ENCODE measurements at regions not wholly inside any gene's neighbourhood (a gene's known extent, or its start where the extent isn't known, plus 50 kb on each side); places are given as distances from the start of the nearest gene placed in this dataset.

DNA sequence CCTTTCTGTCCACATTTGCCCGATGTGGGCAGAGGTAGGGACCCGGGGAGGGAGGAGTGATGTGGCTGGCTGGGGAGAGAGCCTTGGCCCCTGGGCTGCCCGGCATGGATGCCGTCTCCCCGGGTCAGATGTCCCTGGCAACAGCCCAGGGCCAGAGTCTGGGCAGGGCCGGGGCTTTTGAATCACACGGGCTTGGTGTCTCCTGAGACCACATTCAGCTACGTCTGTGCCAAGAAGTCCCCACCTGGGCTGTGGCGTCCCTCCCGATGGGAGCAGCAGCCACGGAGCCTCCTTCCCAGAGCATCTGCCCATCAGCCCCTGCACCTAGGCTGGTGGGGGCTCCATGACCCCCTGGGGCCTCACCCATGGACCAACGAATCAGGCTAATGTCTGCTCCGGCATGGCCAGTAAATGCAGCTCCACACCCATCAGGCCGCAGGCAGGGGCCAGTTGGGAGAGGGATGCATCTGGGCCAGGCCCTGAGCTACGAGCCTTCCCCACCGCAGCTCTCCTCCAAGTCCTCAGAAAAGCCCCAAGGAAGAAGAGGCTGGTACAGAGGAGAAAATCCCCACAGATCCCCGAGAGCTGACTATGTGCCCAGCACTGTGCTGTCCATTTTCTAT lies 109.4 kb downstream of the RFLNA start:
- Histone ChIP-seq H3K36me3 (ENCODE audit: insufficient read depth, low read length) (peaks cover 77% of the 10 kb centered on the region), H4K20me1 (ENCODE audit: insufficient read depth, low read length) (peaks cover 66% of the 10 kb centered on the region), H3K27ac (ENCODE audit: low read length) (no peak overlapping the region; the same call in 1 of the 2 replicates), H3K4me1 (ENCODE audit: insufficient read depth, low read length) (no peaks in the 10 kb centered on the region), H3K9ac (ENCODE audit: low read depth, low read length) (no peak overlapping the region), H3K4me3 (ENCODE audit: low read depth in 1 of 2, low read length in 2 of 2) (no peak overlapping the region), H3K4me2 (ENCODE audit: insufficient read depth, low read length) (no peak overlapping the region), H2AFZ (ENCODE audit: low read depth, low read length) (no peak overlapping the region), H3K79me2 (ENCODE audit: insufficient read depth, low read length) (peaks cover 3% of the 10 kb centered on the region; the same call in 1 of the 2 replicates), H3K9me3 (ENCODE audit: insufficient read depth, low read length, severe bottlenecking) (no peaks in the 10 kb centered on the region), H3K27me3 (ENCODE audit: insufficient read depth, low read length, poor library complexity) (no peaks in the 10 kb centered on the region)
- DNase-seq (no peak), ATAC-seq (ENCODE audit: insufficient read depth, low read depth) (no peak)
- TF ChIP-seq EZH2 (IDR thresholded peaks at IDR 0.05; ENCODE audit: borderline replicate concordance, low read depth, low read length, severe bottlenecking) (no peak), CTCF (IDR thresholded peaks at IDR 0.05; ENCODE audit: borderline replicate concordance, extremely low read depth, low read length, poor library complexity, severe bottlenecking) (no peak)

GRCh38 chr12:124403273-124403672 lies 108.4 kb downstream of the RFLNA start:
- Histone ChIP-seq H3K27ac (ENCODE audit: low read length) (no peak overlapping the region), H3K27me3 (ENCODE audit: insufficient read depth, low read length, poor library complexity) (no peaks in the 10 kb centered on the region), H3K4me1 (ENCODE audit: insufficient read depth, low read length) (no peaks in the 10 kb centered on the region), H3K4me3 (ENCODE audit: low read depth in 1 of 2, low read length in 2 of 2) (no peak overlapping the region), H3K9me3 (ENCODE audit: insufficient read depth, low read length, severe bottlenecking) (no peaks in the 10 kb centered on the region), H2AFZ (ENCODE audit: low read depth, low read length) (no peak overlapping the region), H3K79me2 (ENCODE audit: insufficient read depth, low read length) (peaks cover 3% of the 10 kb centered on the region; the same call in 1 of the 2 replicates), H3K9ac (ENCODE audit: low read depth, low read length) (no peak overlapping the region), H3K4me2 (ENCODE audit: insufficient read depth, low read length) (no peak overlapping the region), H3K36me3 (ENCODE audit: insufficient read depth, low read length) (peaks cover 80% of the 10 kb centered on the region), H4K20me1 (ENCODE audit: insufficient read depth, low read length) (peaks cover 69% of the 10 kb centered on the region)
- ATAC-seq (ENCODE audit: insufficient read depth, low read depth) (no peak), DNase-seq (no peak)
- TF ChIP-seq EZH2 (IDR thresholded peaks at IDR 0.05; ENCODE audit: borderline replicate concordance, low read depth, low read length, severe bottlenecking) (no peak), CTCF (IDR thresholded peaks at IDR 0.05; ENCODE audit: borderline replicate concordance, extremely low read depth, low read length, poor library complexity, severe bottlenecking) (no peak)

DNA sequence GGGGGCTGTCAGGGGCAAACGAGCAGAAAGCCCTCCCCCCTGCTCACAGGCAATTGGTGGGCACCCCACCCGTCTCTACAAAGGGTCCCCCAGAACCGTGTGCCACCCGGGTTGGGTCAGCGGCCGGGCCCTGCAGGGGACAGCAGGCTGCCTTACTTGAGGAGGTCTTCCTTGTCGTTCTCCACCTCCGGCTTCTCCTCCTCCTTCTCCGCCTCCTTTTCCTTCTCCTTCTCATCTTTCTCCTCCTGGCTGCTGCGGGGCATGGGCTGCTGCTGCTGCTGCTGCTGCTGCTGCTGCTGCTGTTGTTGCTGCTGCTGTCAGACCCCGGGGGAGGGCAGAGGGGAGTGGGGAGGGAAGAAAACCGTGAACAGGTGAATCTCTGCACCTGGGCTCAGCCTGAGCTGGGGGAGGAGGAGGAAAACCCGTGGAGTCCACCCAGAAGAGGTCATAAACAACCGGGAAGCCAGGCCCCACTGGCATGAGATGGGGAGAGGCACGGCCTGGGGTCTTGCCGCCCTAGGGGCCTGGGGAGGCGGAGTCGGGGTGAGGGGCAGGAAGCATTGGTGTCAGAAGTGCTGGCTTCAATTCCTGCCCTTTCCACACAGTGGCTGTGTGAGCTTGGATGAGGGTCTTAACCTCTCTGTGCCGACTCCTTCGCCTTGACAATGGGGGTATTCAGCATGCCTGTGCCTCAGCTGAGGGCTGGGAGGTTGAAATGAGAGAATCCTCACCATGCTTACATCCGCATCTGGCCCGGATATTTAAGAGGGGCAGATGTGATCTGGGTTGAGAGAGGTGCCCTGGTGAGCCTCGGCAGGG lies 107.6 kb downstream of the RFLNA start:
- Histone ChIP-seq H3K4me2 (ENCODE audit: insufficient read depth, low read length) (no peak overlapping the region), H3K9ac (ENCODE audit: low read depth, low read length) (no peak overlapping the region), H2AFZ (ENCODE audit: low read depth, low read length) (no peak overlapping the region), H3K79me2 (ENCODE audit: insufficient read depth, low read length) (peaks cover 3% of the 10 kb centered on the region; the same call in 1 of the 2 replicates), H3K9me3 (ENCODE audit: insufficient read depth, low read length, severe bottlenecking) (no peaks in the 10 kb centered on the region), H3K27me3 (ENCODE audit: insufficient read depth, low read length, poor library complexity) (no peaks in the 10 kb centered on the region), H3K4me1 (ENCODE audit: insufficient read depth, low read length) (no peaks in the 10 kb centered on the region), H3K4me3 (ENCODE audit: low read depth in 1 of 2, low read length in 2 of 2) (no peak overlapping the region), H4K20me1 (ENCODE audit: insufficient read depth, low read length) (peaks cover 70% of the 10 kb centered on the region), H3K27ac (ENCODE audit: low read length) (no peak overlapping the region), H3K36me3 (ENCODE audit: insufficient read depth, low read length) (peaks cover 84% of the 10 kb centered on the region)
- TF ChIP-seq CTCF (IDR thresholded peaks at IDR 0.05; ENCODE audit: borderline replicate concordance, extremely low read depth, low read length, poor library complexity, severe bottlenecking) (no peak), EZH2 (IDR thresholded peaks at IDR 0.05; ENCODE audit: borderline replicate concordance, low read depth, low read length, severe bottlenecking) (no peak)
- DNase-seq (no peak), ATAC-seq (ENCODE audit: insufficient read depth, low read depth) (no peak)
